ENCODE measurements at regions not wholly inside any gene's neighbourhood (a gene's known extent, or its start where the extent isn't known, plus 50 kb on each side); places are given as distances from the start of the nearest gene placed in this dataset.
A peak's percentile ranks its signal among the peaks of the same experiment; 100 is the strongest.

DNA sequence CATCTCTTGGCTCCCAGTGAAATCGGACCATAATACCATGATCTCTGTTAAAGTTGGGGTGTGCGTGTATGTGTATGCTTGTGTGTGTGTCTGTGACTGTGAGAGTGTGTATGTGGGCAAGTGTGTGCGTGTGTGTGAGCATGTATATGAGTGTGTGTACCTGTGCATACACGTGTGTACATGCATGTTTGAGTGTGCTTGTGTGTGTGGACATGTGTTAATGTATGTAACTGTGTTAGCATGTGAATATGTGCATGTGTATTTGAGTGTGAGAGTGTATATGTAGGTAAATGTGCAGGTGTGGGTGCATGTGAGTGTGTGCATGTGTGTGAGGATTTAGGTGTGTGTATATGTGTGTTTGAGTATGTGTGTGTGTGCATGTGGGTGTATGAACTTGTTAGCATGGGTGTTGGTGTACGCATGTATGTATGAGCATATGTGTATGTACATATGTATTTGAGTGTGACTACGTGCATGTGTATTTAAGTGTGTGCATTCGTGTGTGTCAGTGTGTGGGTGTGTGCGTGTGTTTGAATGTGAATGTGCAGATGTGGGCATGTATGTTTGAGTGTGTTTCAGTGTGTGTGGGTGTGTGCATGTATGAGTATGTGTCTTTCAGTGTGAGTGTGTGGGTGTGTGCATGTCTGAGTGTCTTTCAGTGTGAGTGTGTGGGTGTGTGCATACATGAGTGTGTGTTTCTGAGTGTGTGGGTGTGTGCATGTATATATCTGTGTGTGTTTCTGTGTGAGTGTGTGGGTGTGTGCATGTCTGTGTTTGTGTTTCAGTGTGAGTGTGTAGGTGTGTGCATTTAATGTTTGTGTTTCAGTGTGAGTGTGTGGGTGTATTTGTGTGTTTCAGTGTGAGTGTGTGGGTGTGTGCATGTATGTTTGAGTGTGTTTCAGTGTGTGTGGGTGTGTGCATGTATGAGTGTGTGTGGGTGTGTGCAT, 183.2 kb downstream of the SOX9 start:
- DNase-seq = no peak

DNA sequence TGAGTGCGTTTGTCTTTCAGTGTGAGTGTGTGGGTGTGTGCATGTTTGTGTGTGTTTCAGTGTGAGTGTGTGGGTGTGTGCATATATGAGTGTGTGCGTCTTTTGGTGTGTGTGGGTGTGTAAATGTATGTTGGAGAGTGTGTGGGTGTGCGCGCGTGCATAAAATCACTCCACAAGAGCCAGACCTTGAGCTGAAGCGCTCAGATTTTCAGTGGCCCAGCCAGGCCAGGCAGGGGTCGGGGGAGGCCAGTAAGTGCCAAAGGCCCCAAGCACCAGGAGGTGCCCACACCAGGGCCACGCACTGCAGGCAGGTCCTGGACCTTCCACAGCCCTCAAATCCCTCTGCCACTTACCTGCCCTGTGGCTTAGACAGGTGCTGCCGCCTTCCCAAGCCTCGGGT, 184.0 kb downstream of the SOX9 start:
- DNase-seq = no peak

DNA sequence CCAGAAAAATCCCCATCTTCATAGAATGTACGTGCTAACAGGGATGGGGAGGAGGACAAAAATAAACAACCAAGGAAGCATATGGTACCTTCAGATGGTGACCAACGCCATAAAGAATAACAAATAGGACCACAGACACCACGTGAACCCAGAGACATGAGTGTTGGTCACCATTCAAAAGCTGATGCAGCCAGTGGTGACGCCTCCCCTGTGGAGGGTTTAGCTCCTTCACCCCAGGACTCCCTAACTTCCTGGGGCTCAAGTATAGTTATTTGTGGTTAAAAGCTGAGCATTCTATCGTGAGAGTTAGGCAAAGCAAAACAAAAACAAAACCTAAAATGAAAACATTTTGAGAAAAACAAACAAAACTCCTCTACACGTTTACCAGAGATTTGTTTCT, 184.7 kb downstream of the SOX9 start:
- DNase-seq = no peak

DNA sequence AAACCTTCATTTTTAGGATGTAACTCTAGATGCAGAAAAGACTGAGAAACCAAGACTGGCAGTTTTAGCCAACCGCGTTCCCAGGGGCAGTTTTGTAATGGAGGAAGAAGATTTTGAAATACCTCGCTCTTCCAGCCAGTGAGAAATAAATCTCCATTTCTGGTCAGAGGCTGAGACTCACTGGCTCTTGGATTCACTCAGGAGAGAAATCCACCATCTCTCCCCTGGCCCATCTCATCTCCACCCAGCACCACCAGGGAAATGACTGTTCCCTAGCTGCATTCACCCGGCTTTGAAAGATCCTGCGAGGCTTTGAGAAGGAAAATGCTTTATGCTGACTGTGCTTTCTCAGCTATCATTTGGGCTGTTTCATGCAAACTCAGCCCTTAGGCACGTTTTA, 185.2 kb downstream of the SOX9 start:
- peak; percentile 22 for DNase-seq

DNA sequence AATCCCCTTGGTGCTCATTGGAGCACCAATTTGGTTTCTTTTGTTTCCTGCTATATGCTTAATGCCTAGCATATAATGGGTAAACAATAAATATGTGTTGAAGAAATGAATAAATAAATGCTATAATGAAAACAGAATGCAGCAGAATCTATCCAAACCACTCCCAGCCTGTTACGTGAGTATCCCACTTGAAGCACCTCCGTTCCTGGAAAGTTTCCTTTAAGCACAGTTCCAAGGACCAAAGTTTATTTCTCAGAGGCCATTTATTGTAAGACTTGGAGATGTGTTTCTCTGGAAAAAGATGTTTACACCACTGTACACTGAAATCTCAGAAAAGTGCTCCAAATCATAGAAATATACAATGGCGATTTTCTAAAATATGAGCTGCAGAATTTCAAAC, 187.0 kb downstream of the SOX9 start:
- DNase-seq = no peak

DNA sequence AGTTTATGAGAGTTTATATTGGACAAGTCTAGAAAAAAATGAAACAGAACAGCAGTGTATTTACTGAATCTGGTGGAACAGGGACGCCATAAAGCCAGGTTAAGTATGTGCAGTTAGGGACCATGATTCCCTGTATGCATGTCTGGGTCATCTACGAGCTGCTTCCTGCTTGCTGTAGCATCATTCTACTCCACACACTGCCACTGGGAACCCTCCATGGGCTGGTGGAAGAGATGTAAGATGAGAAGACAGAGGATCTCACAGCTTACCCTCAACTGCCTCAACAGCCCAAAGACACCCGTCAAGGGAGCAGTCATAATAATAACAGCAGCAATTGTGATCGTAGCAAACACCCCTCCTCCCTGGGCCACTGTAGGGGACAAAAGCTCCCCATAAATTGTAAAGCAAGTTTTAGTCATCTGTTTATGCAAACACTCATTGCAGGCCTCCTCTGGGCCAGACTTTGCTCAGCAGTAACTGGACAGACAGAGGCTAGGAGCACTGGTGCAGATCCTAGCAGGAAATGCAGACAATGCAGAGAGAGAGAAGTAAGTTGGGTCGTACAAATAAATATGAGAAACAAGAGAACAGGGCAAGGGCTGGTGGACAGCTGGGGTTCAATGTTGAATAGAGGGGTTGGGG, 188.0 kb downstream of the SOX9 start:
- DNase-seq = no peak

DNA sequence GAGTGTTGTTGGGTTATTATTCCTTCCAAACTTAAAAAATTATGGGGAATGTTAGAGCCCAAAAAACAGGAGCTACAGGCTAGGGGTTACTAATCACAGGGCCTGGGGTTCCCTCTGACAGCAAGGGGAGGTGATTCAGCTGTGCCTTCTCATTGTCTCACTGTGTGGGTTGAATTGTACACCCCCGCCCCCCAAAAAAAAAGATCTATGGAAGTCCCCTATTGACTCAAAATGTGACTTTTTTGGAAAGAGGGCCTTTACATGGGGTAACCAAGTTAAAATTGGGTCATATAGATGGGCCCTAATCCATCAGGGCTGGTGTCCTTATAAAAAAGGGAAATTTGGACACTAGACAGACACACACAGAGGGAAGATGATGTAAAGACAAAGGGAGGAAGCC, 190.2 kb downstream of the SOX9 start:
- DNase-seq = no peak

DNA sequence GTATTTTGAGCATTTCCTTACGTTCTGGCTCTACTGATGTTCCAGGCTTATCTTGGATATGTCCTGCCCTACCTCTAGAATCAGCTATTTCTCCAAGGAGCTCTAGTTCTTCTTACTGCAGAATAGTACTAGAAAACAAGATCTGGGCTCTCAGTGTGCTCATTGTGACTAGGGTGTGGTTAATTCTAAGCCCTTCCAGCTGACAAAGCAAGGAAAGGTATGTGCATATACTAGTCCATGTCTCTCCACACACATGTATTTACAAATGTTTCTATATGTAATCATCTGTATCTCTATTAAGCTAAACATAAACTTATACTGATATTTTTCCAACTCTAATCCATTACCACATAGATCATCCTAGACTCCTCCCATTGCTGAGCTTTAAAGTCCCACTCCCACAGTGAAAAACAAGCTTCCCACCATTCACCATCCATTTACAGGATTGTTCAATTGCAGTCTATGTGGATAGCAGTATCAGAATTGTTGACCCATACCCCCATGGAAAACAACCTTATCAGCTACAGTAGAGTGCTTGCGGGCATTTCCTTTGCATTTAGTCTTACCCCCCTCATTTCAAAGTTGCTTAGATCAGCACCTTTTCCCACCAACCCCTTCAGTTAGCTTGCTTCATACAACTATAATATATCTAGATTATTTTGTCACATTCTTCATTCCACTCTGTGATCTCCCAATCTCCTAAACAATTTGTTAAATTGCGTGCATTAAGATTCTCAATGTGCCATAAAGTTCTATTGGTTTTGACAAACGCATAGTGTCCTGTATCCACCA, 194.5 kb downstream of the SOX9 start:
- no peak for DNase-seq

DNA sequence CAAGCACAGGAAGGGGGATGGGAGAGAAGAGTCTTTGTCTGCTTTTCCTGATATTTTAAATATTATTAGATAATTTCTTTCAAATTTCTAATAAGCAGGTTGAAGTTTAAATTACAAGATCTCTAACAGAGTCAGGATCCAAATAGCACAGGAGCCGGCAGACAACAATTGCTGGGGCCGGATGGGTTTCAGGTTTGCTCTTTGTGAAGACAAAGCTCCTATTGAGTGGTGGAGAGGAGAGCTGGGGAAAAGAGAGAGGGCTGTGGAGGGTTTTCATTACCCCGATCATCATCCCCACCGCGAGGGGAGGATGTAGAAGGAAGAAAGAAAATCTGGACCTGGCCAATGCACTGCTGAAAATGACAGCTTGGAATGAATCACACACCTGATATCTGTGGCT, 197.3 kb downstream of the SOX9 start:
- DNase-seq = no peak

DNA sequence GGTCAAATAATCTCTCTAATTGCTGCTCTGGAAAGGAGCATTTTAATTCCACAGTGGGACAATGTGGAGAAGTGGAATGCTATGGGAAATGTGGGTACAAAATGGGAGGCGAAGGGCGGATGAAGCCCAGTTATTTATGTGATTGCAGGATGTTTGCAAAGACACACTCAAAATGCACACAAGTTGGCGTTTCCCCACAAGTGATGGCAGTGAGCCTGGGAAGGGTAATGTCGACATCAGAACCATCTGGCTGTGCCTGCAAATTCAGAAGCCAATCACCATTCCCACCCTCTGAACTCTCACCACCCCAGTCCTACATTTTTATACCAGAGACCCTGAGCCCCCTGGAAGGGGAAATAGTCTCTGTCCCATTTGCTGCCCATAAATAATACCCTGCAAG, 201.1 kb downstream of the SOX9 start:
- no peak for DNase-seq

DNA sequence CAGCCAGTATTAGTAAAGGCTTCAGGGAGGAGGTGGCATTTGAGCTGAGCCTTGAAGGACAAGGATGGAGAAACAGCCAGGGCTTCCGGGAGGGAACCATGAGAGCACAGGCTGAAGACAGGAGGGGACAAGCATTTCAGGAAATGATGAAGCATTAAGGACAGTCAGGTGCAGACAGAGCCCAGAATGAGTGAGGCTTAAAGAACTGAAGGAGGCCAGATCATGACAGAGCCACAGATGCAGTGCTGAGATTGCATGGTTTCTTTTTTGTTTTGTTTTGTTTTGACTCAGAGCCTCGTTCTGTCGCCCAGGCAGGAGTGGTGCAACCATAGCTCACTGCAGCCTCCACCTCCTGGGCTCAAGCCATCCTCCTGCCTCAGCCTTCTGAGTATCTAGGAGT, 211.5 kb downstream of the SOX9 start:
- DNase-seq = no peak

DNA sequence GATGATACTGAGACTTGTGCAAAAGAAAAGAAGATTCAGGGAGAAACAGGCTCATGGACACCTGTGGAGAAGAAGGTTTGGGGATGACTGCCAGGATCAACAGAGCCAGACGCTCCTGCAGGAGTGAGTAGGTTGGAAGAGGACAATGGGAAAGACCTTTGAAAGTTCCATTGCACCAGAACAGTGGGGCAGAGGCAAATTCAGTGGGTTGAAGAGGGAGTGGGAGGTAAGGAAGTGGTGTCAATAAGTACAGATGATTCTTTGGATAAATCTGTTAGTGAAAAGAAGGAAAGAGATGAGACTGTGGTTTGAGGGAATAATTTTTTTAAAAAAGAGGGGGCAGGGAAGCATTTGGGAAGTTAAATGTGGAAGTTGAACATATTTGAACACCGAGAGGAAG, 212.8 kb downstream of the SOX9 start:
- DNase-seq = no peak

DNA sequence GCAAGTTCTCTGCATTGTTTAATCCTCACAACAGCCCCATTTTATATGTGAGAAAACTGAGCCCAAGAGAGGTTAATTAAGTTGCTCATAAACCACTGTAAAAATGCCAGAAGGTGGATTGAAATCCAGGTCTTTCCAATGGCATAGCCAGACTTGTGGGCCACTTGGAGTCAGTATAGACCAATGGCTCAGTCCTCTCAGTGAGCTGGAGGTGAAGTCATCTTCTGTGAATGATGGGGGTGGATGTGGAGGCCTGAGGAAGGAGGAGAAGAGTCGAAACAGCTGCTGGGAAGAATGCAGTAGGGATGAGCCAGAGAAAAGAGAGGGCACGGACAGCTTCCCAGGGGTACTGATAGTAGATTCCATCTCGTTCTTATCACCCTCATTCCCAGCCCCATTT, 213.4 kb downstream of the SOX9 start:
- peak; percentile 67 for DNase-seq

DNA sequence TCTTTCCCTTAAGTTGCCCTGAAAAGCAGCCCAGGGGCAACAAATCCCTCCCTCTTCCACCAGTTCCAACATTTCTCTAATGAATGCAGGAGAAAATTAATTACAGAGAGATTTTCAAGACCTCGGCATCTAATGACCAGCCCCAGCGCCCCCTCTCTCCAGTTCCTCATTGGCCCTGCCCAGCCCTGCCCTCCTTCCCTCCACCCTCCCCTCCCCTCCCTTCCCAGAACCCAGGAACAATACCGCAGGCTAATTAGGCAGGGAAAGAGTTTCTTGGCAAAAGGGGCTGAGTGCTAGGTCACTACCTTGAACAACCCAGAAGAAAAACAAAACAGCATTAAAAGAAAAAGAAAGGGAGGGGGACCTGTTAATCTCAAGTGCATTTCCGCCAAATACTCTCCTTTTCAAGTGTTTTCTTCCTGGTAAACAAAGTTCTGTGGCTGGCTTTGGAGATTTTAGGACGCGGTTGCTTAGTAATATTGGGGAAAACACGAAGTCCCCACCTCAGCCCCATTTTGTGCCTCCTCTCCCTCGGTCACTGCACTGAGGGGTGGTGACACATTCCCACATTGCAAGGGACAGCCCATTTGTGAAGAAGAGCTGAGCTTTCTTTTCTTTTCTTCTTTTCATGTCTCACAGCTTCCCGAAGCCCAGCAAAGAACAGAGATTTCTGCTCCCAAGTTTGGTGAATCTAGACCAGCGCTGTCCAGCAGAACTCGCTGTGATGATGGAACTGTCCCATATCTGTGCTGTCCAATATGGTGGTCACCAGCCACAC, 215.4 kb downstream of the SOX9 start:
- DNase-seq = no peak

DNA sequence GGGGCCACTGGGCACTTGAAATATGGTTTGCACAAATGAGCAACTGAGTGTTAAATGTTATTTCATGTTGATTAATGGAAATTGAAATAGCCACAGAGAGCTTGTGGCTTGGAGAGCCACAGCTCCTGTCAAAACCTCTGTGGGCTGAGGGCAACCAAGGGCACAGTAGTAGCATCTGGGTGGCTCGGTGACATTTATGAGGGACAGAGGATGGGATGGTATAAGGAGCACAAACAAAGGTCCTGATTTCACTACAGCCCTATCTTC, 215.9 kb downstream of the SOX9 start:
- no peak for DNase-seq

DNA sequence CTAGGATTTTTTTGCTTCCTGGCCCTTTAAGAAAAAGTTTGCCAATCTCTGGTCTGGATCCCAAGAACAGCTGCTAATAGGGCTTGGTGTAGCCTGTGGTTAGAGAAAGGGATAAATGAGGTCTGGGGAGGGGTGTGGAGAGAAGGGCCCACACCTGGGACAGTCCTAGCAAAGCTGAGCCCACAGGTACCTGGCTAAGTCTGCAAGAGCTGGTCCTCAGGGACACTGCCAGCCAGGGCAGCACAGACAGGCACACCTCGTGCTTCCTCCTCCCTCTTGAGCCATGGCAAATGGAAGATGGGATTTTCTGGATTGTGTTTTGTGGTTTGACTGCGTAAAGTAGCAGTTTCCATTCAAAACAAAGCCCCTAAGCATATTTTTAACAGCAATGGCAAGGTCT, 217.5 kb downstream of the SOX9 start:
- DNase-seq = no peak

DNA sequence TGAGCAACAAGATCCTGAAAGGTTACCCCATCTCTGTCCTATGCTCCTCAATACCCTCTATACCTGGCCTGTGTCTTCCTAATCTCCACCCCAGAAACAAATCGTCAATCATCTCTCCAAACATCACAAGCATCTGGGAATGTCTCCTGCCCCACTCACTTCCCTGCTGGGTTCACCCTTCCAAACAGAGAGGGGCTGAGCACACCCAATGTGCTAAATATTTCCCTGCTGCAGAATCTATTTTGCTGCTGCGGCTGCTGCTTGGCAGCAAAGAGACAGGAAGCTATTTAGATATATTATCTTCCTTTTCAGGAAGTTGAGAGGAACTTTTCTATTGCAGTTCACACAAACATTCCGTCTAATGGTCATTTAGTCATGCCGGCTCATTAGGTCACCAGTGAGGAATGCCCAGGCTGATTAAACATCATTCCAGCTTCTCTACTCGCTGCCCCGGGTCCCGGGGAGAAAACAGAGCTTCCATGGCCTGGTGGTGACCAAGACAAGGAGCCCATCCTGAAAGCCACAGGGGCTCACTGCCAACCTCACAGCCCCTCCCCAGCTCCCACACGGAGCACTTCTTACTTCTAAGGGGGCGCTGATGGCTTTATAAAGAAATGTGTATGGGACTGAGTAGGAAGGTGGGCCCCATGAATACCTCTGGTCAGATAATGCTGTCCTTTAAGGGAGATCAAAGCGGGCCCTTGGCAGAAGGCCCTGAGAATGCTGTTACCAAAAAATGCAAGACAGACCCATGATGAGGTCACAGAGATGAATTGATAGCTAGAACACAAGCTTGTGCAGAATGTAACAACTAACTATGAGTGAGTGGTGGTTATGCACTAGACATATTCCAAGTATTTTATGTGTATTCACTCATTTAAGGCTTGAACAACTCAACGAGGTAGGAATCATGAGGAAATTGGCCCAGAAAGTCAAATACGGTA, 218.3 kb downstream of the SOX9 start:
- DNase-seq = peak; percentile 94

DNA sequence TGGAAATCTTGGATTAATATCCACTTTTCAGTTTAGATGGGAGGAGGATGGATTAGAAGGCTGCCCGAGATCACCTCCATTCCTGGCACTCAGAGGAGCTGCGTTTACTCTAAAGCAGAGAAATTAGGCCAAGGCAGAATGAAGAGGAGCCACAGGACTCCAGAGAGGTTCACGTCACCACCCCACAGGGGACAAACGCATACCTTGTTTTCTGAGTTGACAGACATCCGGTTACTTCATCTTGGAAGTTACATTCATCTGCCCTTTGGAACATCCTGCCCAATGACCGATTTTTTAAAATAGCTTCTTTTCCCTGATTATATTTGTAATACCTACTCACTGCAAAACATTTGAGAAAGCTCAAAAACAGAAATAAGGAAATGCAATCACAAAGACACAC, 220.0 kb downstream of the SOX9 start:
- DNase-seq = no peak

DNA sequence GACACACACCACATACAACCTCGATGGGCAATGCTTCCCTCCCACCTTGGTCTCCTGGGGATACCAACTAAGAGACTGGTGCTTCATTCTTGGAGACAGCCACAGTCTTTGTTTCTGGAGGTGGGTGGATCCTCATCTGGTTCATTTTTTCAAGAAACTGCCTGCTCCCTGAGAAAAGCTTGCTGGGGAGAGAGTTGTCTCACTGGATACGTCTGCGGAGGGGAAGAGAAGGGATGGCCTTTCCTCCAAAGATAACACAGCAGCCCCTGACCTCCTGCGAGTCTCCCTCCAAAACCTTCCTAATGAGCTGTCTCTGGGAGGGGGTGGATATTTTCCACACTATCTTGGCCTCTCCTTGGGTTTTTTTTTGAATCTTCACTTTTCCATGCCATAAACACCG, 221.2 kb downstream of the SOX9 start:
- no peak for DNase-seq

DNA sequence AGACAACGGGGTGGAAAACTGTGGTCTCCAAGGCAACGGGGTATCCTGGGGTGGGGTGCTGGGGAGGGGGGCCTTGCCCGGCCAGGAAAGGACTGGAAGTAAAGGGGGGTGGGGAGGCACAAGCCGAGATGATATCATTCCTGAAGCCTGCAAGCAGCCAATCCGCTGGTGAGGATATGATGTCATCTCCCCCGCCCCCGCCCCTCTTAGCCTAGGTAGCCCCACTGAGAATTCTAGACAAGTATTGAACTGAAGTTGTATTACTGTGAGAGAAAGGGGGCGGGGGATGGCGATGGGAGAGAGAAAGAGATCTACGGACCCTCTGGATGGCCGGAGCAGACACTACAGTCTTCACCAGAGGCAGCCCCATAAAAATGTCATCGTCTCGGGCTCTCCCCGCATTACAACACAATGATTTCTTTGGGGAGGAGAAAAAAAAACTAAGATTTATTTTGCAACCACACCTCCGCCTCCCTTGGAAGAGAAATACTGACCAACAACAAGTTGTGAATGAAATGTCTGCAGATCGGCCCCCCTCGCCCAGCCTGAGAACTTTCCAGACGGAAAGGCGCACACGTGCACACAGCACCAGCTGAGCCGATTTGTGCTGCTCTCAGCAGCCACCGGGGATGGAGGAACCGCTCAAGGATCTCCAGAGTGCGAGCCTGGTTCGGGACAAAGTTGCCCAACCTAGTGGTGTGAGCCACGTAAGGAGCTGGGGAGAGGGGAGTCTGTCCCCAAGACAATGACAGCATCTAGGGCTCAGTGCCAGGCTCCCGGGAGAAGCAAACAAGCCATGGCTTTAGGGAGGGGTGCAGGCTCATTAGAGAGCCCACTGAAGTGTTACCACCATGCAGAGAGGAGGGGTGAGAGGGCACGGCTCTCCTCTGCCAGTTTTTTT, 222.1 kb downstream of the SOX9 start:
- no peak for DNase-seq

DNA sequence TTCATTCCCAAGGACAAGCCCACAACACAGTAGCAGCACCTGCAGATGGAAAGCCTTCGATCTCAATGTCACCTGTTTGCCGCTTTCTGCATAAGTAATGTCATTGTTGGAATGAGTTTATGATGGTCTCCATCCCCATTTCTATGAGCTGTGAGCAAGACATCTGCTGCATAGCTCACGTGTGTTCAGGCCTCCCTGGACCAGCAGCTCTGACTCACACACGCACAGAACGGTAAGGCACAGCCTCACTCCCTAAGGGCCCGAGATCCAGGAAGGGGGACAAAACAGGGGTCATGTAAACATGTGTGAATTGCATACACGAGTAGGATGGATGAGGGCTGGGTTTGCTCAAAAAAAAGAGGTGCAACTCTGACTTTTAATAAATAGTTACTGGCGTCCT, 223.1 kb downstream of the SOX9 start:
- no peak for DNase-seq
